SK-N-MC (cell line): ENCODE measurements at regions not wholly inside any gene's neighbourhood (a gene's known extent, or its start where the extent isn't known, plus 50 kb on each side); places are given as distances from the start of the nearest gene placed in this dataset.

Experiments
- DNase-seq: peaks from one replicate; pipeline ENCODE4 v3.0.0-alpha.2; 2011; ENCODE audit warnings: low read depth, low spot score
- H3K27ac ChIP-seq: fragments of 200-600 bp; sonication (generic); 2 replicates; pipeline ENCODE4 v1.5.1; 2016; ENCODE audit warnings: mixed run types
- H3K36me3 ChIP-seq: fragments of 200-600 bp; sonication (generic); 2 replicates; pipeline ENCODE4 v1.6.1; 2017; ENCODE audit warnings: antibody characterized with exemption, low read length, mixed read lengths; ENCODE audit not compliant: insufficient read depth
- H3K4me3 ChIP-seq: fragments of 200-600 bp; sonication (generic); 2 replicates; pipeline ENCODE4 v1.5.1; 2016
- H3K9ac ChIP-seq: fragments of 200-600 bp; sonication (generic); 2 replicates; pipeline ENCODE4 v1.8.0; 2017; ENCODE audit warnings: mixed run types, mixed read lengths; ENCODE audit not compliant: insufficient read length
- H3K9me3 ChIP-seq: fragments of 200-600 bp; sonication (generic); 2 replicates; pipeline ENCODE4 v1.6.1; 2017; ENCODE audit warnings: low read depth, mild to moderate bottlenecking, antibody characterized with exemption, low read length, moderate library complexity, mixed read lengths
- EZH2 ChIP-seq: fragments of 200-600 bp; sonication (generic); IDR thresholded peaks from one replicate; pipeline ENCODE4 v1.6.1; 2017; ENCODE audit warnings: antibody characterized with exemption
- FOXP2 ChIP-seq: optimal IDR thresholded peaks from 2 replicates; pipeline ENCODE3; 2011; ENCODE audit warnings: mild to moderate bottlenecking, moderate library complexity; ENCODE audit not compliant: insufficient read depth; ENCODE audit errors: extremely low read length, control extremely low read depth
- POLR2AphosphoS5 ChIP-seq: IDR thresholded peaks from 2 replicates; pipeline ENCODE4 v1.6.1; 2012; ENCODE audit warnings: mild to moderate bottlenecking, low read depth, low read length, borderline replicate concordance

- no peak overlapping the region for H3K9ac ChIP-seq
- H3K9me3 ChIP-seq, result no peaks in the 10 kb centered on the region
- DNase-seq, result no peak
Measured at GRCh38 chr16:9226924-9227323, 135.5 kb downstream of the HAPSTR1 start.

GRCh38 chr16:9231039-9231438 is 139.6 kb downstream of the HAPSTR1 start:
- Histone ChIP-seq H3K9me3 (no peaks in the 10 kb centered on the region), H3K36me3 (no peaks in the 10 kb centered on the region), H3K4me3 (no peak overlapping the region), H3K27ac (no peak overlapping the region), H3K9ac (no peak overlapping the region)
- DNase-seq, result no peak
- TF ChIP-seq EZH2 (no peak), POLR2AphosphoS5 (no peak), FOXP2 (no peak)

More at GRCh38 chr16:9226924-9227323, 135.5 kb downstream of the HAPSTR1 start:
- Histone ChIP-seq H3K27ac (no peak overlapping the region), H3K36me3 (no peaks in the 10 kb centered on the region), H3K4me3 (no peak overlapping the region)
- TF ChIP-seq POLR2AphosphoS5 (no peak), FOXP2 (no peak), EZH2 (no peak)

- H3K36me3 ChIP-seq, result no peaks in the 10 kb centered on the region
- TF ChIP-seq FOXP2 (no peak), POLR2AphosphoS5 (no peak), EZH2 (no peak)
- H3K4me3 ChIP-seq, result no peak overlapping the region
- H3K9ac ChIP-seq, result no peak overlapping the region
- DNase-seq, result no peak
- H3K9me3 ChIP-seq, result no peaks in the 10 kb centered on the region
- H3K27ac ChIP-seq, result no peak overlapping the region
Measured at GRCh38 chr16:9232102-9232770, 140.8 kb downstream of the HAPSTR1 start.

- H3K9me3 ChIP-seq, result no peaks in the 10 kb centered on the region
- H3K27ac ChIP-seq, result no peak overlapping the region
- no peak for DNase-seq
- no peaks in the 10 kb centered on the region for H3K36me3 ChIP-seq
- TF ChIP-seq EZH2 (no peak), POLR2AphosphoS5 (no peak), FOXP2 (no peak)
- H3K4me3 ChIP-seq, result no peak overlapping the region
- no peak overlapping the region for H3K9ac ChIP-seq
Measured at GRCh38 chr16:9235867-9236266, 144.4 kb downstream of the HAPSTR1 start.

GRCh38 chr16:9236319-9236718 is 144.9 kb downstream of the HAPSTR1 start:
- Histone ChIP-seq H3K27ac (no peak overlapping the region), H3K4me3 (no peak overlapping the region), H3K36me3 (no peaks in the 10 kb centered on the region), H3K9me3 (no peaks in the 10 kb centered on the region), H3K9ac (no peak overlapping the region)
- DNase-seq, result no peak
- no peak for TF ChIP-seq FOXP2
- TF ChIP-seq EZH2, result no peak
- TF ChIP-seq POLR2AphosphoS5, result no peak

- H3K9me3 ChIP-seq, result no peaks in the 10 kb centered on the region
- no peak overlapping the region for H3K9ac ChIP-seq
- H3K4me3 ChIP-seq, result no peak overlapping the region
- DNase-seq, result no peak
- no peak for TF ChIP-seq FOXP2
- no peak for TF ChIP-seq POLR2AphosphoS5
- TF ChIP-seq EZH2, result no peak
- H3K27ac ChIP-seq, result no peak overlapping the region
- no peaks in the 10 kb centered on the region for H3K36me3 ChIP-seq
Measured at GRCh38 chr16:9238346-9238745, 146.9 kb downstream of the HAPSTR1 start.

GRCh38 chr16:9241177-9241576 is 149.7 kb downstream of the HAPSTR1 start:
- H3K9ac ChIP-seq, result no peak overlapping the region
- DNase-seq, result no peak
- H3K9me3 ChIP-seq, result no peaks in the 10 kb centered on the region
- TF ChIP-seq POLR2AphosphoS5, result no peak
- no peak for TF ChIP-seq FOXP2
- no peak for TF ChIP-seq EZH2
- H3K27ac ChIP-seq, result no peak overlapping the region
- no peak overlapping the region for H3K4me3 ChIP-seq
- H3K36me3 ChIP-seq, result no peaks in the 10 kb centered on the region

- H3K9me3 ChIP-seq, result no peaks in the 10 kb centered on the region
- TF ChIP-seq FOXP2, result no peak
- TF ChIP-seq EZH2, result no peak
- TF ChIP-seq POLR2AphosphoS5, result no peak
- H3K9ac ChIP-seq, result no peak overlapping the region
- DNase-seq, result no peak
- H3K27ac ChIP-seq, result no peak overlapping the region
- H3K4me3 ChIP-seq, result no peak overlapping the region
- H3K36me3 ChIP-seq, result no peaks in the 10 kb centered on the region
Measured at GRCh38 chr16:9248162-9248561, 156.7 kb downstream of the HAPSTR1 start.

GRCh38 chr16:9249534-9249933 is 158.1 kb downstream of the HAPSTR1 start:
- no peak overlapping the region for H3K9ac ChIP-seq
- H3K27ac ChIP-seq, result no peak overlapping the region
- DNase-seq, result no peak
- H3K36me3 ChIP-seq, result no peaks in the 10 kb centered on the region
- H3K9me3 ChIP-seq, result no peaks in the 10 kb centered on the region
- TF ChIP-seq FOXP2 (no peak), EZH2 (no peak), POLR2AphosphoS5 (no peak)
- H3K4me3 ChIP-seq, result no peak overlapping the region
